T-helper 2 cell treated with Interferon-gamma antibody and Interleukin-4, amounts not matched to agents 5 μg/mL and 100 μg/mL, for 36 hours (primary cell): ENCODE measurements at regions not wholly inside any gene's neighbourhood (a gene's known extent, or its start where the extent isn't known, plus 50 kb on each side); places are given as distances from the start of the nearest gene placed in this dataset.

Experiments used
- DNase-seq: peaks from one replicate; pipeline ENCODE4 v3.0.0; 2021; ENCODE audit warnings: low spot score
- H3K27ac Mint-ChIP-seq: one replicate; pipeline ENCODE4 v1.8.0; 2021; ENCODE audit warnings: mild to moderate bottlenecking, mixed read lengths
- H3K27me3 Mint-ChIP-seq: one replicate; pipeline ENCODE4 v1.8.0; 2021; ENCODE audit warnings: low read depth, mixed read lengths
- H3K36me3 Mint-ChIP-seq: one replicate; pipeline ENCODE4 v1.8.0; 2021; ENCODE audit warnings: low read depth, mixed read lengths
- H3K4me1 Mint-ChIP-seq: one replicate; pipeline ENCODE4 v1.8.0; 2021; ENCODE audit warnings: low read depth, mixed read lengths
- H3K4me3 Mint-ChIP-seq: one replicate; pipeline ENCODE4 v1.8.0; 2022; ENCODE audit warnings: mild to moderate bottlenecking, moderate library complexity, mixed read lengths
- H3K9me3 Mint-ChIP-seq: one replicate; pipeline ENCODE4 v1.8.0; 2021; ENCODE audit warnings: mixed read lengths

- Mint-ChIP-seq H3K4me1 (no peaks in the 10 kb centered on the region), H3K27ac (no peak overlapping the region), H3K4me3 (no peak overlapping the region), H3K9me3 (no peaks in the 10 kb centered on the region), H3K36me3 (no peaks in the 10 kb centered on the region), H3K27me3 (no peaks in the 10 kb centered on the region)
- DNase-seq, result no peak
Measured at GRCh38 chr5:98989727-98990126, 60.9 kb upstream of the CHD1 start.

DNA sequence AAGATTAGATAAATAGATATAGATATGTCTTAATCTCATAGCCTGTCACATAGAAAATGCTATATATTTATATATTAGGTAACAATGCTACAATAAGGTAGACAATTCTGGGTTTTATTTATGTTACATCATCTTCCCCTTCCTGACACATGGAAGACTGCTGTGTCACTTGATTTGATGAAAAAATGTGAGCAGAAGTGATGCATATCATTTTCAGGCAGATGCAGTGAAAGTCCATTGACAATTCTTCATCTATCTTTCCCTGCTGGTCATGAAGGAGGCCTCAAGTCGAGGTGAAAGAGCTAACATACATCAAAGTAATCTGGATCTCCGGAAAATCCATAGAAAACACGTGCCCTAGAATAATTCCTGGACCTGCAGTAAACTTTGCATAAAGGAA lies 57.8 kb upstream of the CHD1 start:
- DNase-seq, result no peak
- H3K36me3 Mint-ChIP-seq, result no peaks in the 10 kb centered on the region
- no peaks in the 10 kb centered on the region for H3K9me3 Mint-ChIP-seq
- no peak overlapping the region for H3K27ac Mint-ChIP-seq
- H3K27me3 Mint-ChIP-seq, result peaks cover 7% of the 10 kb centered on the region
- no peaks in the 10 kb centered on the region for H3K4me1 Mint-ChIP-seq
- no peak overlapping the region for H3K4me3 Mint-ChIP-seq

DNA sequence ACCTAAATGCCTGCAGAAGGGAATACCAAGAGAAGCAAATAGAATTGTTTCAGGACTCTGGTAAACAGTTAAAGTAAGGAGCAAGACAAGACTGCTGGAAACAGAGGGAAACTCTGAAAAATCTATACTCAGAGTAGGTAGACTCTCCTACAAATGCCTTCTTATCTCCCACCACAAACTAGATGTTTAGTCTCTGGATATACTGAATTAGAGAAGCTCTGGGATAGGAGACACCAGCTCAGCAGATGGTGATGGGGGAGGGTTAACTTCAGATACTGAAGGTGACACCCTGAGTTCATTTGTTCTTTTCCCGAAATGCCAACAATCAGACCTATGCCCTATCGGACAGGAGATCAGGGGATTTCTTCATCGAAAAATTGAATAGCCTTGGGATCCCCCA lies 54.1 kb upstream of the CHD1 start:
- H3K27ac Mint-ChIP-seq, result no peak overlapping the region
- peaks cover 12% of the 10 kb centered on the region for H3K27me3 Mint-ChIP-seq
- H3K4me1 Mint-ChIP-seq, result no peaks in the 10 kb centered on the region
- no peaks in the 10 kb centered on the region for H3K36me3 Mint-ChIP-seq
- no peak overlapping the region for H3K4me3 Mint-ChIP-seq
- DNase-seq, result no peak
- no peaks in the 10 kb centered on the region for H3K9me3 Mint-ChIP-seq
